HG02884 (cell line): ENCODE measurements at regions not wholly inside any gene's neighbourhood (a gene's known extent, or its start where the extent isn't known, plus 50 kb on each side); places are given as distances from the start of the nearest gene placed in this dataset.

ENCODE experiments used
- ATAC-seq: cut with Tn5 transposase; IDR thresholded peaks from one replicate; pipeline ENCODE4 v1.9.1; 2021; ENCODE audit warnings: mild to moderate bottlenecking, moderate library complexity; ENCODE audit not compliant: unreplicated experiment

DNA sequence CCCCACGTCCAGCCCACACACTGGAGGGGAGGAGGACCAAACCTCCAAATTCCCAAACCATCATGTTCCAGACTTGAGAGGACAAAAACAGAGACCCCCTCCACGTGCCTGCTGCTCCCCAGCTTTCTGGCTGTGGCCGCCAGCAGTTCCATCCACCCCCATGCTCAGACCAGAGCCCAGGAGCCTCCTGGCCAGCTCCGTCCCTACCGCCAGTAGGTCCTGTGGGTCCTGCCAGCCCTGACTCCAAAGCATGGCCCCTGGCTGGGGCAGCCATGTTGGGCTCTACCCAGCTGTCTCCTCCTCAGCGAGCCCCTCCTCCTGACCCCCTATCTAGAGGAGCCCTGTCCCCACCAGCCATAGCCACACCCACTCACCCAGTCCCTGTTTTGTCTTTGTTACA, 227.3 kb upstream of the RTL1 start:
- ATAC-seq = no peak

DNA sequence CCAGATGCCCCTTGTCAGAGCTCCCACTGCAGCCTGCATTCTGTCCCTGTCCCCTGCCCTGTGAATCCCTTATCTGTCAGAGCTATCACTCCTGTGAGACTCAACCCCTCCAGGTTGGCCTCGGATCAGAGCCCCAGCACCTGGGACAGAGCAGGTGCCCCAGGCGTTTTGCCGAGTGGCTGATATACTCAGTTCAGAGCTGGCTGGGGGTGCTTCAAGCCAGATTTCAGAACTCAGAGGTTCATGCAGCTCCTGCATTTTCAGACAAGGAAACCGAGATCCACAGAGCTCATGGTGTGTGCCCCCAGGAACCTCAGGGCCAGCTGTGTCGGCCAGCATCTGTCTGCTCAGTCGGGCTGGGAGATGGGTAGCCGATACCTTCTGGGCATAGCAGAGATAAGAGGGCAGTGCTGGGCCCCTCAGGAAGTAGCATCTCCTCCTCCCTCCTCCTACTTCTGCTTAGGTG, 228.0 kb upstream of the RTL1 start:
- no peak for ATAC-seq

DNA sequence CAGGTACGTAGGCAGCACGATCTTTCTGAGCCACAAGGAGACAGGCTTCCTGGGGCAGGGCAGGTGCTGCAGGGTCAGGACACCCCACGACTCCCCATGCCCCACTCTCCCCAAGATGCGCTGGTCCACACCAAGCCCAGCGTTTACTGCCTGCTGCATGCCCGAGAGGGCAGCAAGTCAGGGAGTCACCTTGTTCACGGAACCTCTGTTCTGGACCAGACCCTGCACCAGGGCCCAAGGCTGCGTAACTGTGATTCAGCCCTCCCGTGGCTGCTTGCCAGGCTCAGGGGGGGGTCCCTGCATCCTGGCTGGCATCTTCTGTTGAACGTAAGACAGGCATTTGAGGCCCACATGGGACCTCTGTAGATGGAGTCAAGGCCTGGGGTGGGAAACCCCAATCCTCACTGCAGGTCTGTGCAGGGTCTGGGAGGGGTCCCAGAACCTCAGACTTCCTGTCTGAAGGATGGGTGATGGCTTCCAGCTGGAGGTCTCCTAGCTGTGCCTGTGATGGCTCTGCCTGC, 228.6 kb upstream of the RTL1 start:
- no peak for ATAC-seq

DNA sequence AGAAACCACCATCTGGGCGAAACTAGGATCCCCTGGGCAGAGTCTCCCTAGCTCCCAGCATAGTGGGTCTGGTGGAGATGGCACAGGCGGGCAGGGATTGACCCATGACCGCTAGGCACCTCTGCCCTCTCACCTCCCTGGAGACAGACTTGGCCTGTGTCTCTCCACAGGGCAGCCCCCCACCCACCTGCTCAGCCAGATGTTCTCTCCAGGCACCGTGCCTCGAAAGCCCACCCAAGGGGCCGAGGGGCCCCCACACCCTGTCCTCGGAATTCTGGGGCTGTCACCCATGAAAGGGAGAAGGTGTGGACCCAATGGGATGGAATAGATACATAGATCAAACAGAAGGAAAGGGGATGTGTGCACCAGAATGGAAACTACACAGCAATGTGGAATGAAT, 229.1 kb upstream of the RTL1 start:
- no peak for ATAC-seq

DNA sequence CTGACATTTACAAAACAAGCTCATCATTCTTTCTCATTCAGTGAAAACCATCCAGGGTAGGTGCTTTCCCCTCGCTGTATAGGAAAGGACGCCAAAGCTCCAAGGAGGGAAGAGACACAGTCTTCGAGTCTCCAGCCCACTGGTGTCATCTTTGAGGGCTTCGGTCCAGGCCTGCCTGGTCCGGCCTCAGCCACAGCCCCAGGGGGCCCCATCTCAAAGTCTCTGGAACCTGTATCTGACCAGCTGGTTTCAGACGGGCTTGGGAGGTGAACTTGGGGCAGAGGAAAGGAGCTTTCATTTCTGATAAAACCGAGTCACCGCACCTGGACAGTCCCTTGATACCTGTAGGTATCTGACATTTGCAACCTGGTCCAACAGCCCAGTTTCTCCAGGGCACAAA, 229.5 kb upstream of the RTL1 start:
- ATAC-seq = no peak

DNA sequence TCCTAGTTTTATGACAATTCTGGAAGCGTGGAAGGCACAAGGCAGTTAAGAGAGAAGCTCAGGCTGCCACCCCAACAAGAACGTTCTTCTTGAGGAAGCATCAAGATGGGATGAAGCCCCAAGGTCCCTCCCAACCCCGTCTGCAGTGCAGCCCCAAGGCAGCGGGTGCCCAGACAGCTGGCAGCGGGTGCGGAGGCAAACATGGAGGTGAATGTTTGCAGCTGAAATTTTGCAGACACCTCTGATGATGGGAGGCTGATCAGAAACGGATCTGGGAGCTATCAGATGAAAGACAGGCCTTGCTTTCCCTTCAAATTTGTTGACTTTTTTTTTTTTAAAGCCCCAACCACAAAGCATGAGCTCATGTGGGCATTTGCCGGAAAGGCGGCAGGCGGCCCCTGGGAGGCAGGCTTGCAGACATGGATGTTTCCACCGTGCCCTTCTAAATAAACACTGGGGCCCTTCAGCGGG, 230.7 kb upstream of the RTL1 start:
- ATAC-seq = no peak

DNA sequence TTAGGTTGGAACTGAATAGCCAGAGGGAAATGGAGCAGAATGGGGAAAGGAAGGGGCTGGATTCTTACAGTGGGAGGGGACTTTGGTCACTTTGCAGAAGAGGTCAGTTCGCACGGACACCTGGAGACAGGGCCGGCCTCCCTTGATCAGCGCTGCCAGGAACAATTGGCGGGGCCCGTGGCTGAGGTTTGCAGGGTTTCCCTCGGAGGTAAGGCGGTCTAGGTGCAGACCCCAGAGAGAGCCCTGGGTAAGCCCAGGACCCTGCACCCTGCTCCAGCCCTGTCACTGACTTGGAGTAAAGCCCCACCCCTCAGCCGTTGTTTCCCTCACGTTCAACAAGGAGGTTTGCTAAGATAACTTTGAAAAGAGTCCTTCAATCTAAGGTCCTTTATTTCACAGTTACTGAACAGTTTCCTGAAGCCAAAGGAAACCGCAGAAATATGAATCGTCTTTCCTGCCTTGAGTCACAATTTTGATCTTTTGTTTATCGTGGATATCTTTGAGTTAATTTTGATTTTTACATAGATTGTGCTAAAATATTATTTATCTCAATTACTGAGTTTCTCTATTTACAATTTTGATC, 231.4 kb upstream of the RTL1 start:
- ATAC-seq = no peak

DNA sequence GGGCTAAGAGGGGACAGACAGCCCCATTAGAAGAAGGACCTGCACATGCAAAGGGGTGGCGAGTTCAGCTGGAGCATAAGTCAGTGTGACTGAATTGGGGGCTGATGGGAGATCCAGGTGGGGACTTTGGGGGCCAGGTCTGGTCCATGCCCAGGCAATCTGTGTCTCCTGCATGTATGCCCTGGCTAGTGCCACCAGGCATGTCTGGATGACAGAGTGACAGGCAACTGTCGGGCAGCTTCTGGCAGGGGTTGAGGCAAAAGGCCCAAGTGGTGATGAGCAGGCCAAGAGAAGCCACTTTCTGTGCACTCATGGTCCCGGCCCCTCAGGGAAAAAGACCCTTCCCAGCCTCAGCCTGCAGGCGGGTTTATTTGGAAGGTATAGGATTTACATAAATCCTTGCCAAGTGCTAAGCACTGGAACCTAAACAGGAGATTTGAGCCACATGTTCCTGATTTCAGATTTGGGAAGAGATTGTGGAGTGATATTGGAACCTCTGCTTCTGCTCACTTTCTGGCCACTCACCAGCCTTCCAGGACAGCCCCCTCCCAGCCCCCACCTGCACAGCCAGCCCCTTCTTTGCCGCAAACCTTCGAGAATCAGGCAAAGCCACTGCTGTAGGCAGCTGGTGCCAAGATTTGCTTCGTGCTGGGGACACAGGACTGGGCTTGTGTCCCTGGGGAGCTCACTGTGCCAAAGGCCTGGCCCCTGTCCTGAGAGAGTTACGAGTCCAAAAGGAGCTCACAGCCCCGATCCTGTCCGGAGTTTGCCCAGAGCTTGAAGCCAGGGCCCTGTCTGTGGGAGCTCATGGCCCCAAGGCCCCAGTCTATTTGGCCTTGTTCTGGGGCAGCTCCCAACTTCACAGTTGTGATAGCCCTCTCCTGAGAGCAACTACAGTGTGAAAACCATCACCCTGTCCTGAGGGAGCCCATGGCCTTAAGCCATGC, 232.5 kb upstream of the RTL1 start:
- no peak for ATAC-seq

DNA sequence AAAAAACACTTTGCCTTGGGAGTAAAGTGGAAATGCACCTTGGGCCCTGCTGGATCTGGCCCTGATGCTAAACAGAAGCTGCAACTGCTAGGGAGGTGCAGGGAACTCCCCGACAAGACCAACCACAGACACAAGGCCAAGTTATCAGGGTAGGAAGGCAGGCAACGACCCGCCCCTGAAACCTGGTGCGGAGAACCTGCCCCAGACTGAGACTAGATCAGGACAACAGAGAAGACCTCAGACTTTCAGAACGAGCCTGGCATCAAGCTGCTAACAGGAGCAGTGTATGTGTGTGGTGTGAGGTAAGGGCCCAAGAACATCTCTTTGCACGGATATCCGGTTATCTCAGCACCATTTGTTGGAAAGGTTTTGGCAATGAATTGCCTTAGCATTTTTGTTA, 233.7 kb upstream of the RTL1 start:
- no peak for ATAC-seq

DNA sequence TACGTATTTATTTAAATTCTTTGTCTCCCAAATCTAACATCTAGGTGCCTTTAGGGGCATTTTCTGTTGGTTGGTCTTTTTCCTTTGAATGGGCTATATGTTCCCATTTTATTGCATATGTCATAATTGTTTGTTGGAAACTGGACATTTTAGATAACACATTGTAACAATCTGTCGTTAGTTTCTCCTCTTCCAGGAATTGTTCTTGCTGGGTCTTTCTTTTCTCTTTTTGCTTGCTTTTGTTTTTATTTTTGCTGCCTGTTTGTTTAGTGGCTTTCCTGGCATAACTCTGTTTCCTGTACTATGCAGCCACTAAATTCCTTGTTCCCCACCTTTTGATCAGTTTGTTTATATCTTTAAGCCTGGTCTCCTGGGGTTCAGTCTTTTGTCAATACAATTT, 244.3 kb upstream of the RTL1 start:
- no peak for ATAC-seq

DNA sequence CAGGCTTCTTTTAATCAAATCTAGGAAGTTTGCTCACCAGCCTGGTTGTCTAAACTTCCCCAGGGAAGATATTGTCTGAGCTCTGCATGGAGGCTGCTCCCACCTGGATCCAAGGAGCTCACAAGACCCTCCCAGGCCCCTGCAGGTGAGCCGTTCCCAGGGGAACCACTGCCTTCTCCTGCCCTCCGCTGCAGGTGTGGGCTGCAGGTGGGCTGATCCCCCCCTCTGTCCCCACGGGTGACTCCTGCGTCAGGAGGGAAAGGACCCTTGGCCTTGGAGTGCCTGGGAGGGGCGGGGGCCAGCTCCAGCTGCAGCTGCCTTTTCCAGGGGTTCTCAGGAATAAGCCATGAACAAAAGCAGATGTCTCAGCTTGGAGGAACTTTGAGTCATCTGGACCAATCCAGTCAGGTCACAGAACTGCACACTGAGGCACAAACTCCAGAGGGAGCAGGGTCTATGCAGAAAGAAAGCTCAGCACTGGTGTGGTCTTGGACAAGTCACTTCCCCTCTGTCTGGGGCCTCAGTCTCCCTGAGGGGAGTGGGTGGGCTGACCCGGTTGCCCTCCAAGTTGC, 246.6 kb upstream of the RTL1 start:
- ATAC-seq = no peak

DNA sequence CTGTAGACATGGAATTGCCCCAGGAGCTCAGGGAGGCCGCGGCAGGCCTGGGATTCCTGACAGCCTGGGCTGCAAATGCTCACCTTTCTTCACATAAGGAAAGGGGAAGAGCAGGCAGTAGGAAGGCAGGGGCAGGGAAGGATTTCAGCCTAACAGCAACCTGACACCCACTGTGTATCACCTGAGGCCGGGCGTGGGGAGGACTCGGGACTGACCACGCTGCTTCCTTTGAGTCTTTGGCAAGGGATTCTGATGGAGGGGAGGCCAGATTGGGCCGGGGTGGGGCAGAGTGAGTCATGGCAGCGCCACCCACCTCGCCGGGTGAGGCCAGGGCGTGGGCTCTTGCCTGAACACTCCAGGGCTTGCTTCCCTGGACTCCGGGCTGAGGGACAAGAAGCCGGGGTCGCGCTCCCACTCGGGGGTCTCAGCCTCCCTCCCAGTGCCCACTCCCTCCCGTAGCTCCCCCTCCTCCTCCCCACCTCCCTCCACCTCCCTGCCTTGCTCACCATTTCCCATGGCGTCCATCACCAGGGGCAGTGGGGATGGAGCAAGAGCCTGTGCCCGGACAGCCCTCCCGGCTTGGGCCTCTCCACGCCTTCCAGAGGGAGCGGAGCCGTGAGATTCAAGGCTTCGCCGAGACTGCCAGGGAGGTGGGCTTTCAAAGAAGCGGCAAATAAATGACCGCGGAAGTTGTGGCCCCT, 247.9 kb upstream of the RTL1 start:
- ATAC-seq = no peak

DNA sequence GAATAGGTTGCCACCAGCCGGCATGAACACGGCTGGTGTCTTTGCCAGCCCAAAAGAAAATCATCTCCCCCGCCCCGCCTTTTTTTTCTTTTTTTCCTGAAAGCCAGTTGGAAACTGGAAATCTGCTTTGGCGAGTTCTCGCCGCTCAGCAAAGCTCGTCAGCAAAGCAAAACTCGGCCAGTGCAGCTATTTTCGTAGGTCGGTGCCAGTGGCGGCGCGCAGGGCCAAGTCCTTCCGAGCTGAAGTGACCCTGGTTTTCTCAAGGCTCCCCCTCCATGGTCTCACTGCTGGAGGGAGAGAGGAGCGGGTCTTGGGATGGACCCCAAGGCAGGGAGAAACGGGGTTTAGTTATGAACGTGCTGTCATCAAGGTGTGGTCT, 248.4 kb upstream of the RTL1 start:
- ATAC-seq = no peak

DNA sequence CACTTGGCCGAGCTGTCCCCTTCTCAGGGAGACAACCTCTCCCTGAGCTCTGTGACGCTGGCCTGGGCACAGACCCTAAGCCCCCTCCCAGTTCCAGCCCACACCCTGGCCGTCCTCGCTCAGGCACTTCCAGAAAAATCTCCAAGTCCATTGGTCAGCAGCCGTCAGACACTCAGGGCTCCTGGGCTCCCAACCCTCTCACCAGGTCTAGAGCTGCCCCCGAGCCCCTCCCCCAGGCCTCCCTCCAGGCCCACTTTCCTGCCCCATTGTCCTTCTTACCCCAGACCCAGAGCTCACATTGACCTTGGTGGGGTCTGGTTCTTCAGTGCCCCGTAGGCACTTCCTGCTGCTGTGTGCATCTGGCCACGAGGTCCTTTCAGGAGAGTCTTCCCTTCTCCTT, 249.3 kb upstream of the RTL1 start:
- no peak for ATAC-seq

DNA sequence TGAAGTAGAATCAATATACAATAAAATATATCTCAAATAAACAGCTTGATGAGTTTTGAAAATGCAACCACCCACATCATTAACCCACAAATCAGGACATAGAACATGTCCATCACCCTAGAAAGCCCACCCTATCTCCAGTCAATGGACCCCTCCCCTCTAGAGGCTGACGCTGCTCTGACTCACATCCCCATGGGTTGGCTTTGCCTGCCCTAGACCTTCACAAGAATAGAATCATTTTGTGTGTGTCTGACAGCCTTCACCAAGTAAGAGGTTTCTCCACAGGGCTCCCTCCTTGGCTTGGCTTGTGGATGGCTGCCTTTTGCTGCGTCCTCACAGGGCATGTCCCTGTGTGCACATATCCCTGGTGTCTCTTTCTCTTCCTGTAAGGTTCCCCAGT, 250.2 kb upstream of the RTL1 start:
- no peak for ATAC-seq

DNA sequence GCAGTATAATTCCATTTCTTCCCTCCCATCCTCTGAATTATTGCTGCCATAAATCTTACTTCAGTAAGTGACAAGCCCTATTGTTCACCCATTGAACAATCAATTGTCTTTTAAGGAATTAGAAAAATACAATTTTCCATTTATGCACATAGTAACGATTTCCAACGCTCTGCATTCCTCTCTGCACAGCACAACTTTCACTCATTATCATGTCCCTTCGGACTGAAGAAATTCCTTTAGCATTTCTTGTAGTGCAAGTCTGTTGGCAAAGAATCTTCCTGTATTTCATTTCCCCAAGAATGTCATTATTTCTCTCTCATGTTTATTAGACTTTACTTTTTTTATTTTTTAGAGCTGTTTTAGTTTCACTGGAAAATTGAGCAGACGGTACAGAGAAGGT, 252.1 kb upstream of the RTL1 start:
- no peak for ATAC-seq

DNA sequence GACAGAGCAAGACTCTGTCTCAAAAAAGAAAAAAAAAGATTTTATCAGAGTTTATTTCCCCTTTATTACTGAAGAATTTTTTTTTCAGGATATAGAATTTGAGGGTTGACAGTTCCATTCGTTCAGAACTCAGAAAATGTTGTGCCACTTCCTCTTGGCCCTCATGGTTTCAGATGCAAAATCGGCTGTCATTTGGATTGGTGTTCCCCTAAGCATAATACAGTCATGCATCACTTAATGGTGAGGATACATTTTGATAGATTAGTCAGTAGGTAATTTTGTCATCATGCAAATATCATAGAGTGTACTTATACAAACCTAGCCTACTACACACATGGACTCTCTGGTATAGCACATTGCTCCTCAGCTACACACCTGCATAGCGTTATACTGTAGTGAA, 263.9 kb upstream of the RTL1 start:
- no peak for ATAC-seq

DNA sequence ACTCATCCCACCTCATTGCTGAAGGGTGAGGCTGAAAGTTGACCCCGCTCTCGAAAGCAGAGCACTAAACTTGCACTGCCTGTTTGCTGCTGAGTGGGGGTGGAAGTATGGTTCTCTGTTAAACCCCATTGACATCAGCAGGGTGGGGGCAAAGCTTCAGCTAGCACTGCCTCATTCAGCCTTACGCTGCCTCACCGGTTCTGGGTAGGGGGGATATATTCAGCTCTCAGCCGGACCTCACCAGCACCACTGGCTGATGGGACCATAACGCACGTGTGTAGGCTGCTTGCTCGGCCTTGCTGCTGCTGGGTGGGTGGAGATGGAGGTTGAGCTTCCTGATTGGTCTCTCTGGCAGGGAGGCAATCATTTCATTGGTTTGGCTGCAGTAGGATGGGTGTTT, 265.7 kb upstream of the RTL1 start:
- no peak for ATAC-seq

DNA sequence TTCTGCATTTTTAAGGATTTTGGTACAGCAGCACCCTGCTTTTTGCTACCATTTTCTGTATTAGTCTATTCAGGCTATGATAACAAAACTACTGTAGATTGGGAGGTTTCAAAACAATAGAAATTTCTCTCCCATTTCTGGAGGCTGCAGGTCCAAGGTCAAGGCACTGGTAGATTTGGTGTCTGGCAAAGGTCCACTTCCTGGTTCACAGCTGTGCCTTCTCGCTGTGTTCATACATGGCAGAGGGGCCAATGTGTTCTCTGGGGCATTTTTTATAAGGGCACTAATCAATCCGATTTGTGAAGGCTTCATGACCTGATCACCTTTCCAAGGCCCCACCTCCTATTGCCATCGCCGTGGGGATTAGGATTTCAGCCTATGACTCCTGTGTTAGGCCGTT, 268.1 kb upstream of the RTL1 start:
- ATAC-seq = no peak

DNA sequence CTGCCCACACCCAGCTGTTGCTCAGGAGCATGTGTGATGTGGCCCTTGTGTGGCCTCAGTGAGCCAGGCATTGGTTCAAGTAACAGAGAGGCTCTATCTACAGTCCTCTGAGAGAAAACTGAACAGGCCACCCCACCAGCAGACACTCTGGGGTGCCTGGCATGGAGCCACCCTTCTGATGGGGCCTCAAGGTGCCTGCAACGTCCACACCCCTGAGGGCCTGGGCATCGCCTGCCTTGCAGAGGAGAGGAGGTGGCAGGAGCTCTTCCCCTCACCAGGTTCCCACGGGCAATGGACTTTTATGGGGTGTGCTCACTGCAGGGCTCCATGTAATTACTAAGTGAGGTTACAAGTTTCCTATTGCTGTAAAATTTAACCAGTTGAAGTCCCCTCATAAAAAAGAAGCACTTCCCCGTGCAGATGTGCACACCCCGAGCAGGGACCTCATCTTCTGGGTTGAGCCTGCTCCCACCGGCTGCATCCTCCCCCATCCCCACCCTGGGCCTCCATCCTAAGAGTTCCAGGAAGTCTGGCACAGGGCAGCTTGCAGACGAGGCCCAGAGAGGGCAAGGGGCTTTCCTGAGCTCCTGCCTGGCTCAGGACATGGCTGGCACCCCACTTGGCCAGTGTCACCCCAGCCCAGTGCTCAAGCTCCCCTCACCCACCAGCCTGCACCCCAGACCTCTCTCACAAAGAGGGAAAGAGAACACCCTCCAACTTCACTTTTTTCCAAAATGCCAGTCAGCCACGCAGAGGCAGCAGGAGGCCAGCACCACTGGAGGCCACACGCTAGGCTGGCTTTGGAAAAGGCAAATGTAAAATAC, 270.4 kb upstream of the RTL1 start:
- no peak for ATAC-seq

DNA sequence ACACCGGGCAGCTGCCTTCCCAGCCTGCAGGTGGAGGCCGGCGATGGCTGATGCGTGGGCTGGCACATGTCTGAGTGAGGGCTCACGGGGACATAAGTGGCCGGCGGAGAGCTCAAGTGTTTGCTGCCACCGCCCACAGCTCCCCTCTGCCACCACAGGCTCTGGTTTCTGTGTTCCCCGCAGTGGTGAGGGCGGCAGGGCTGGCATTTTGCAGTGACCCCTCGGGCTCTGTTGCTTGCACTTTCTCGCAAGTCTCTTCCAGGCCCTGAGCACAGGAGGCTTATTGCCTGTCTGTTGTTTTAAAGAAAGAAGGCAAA, 271.0 kb upstream of the RTL1 start:
- no peak for ATAC-seq
